ENCODE measurements at regions not wholly inside any gene's neighbourhood (a gene's known extent, or its start where the extent isn't known, plus 50 kb on each side); places are given as distances from the start of the nearest gene placed in this dataset.

GRCh38 chr12:127519779-127520178, 747.2 kb upstream of the TMEM132C start:
- Histone ChIP-seq H3K4me3 (ENCODE audit: low read length) (no peak overlapping the region), H3K27ac (ENCODE audit: low read length) (no peak overlapping the region), H3K4me1 (ENCODE audit: control insufficient read depth, insufficient read depth, low read length) (no peaks in the 10 kb centered on the region), H3K27me3 (ENCODE audit: control insufficient read depth, insufficient read depth, low read length) (no peaks in the 10 kb centered on the region), H3K36me3 (ENCODE audit: control insufficient read depth, insufficient read depth, low read length) (no peaks in the 10 kb centered on the region), H3K9me3 (ENCODE audit: control insufficient read depth, insufficient read depth, low read length) (no peaks in the 10 kb centered on the region)
- Mint-ChIP-seq H3K27me3 (ENCODE audit: low read depth in 2 of 2) (no peaks in the 10 kb centered on the region), H3K36me3 (no peaks in the 10 kb centered on the region), H3K4me3 (no peak overlapping the region), H3K9me3 (peaks cover 4 to 5% of the 10 kb centered on the region in 2 donors), H3K27ac (no peak overlapping the region), H3K4me1 (no peaks in the 10 kb centered on the region)
- no peak for TF ChIP-seq CTCF (IDR thresholded peaks at IDR 0.05)
- 52% methylated on average over 1 of the region's 2 CpGs for WGBS (ENCODE audit: insufficient coverage)
- DNase-seq, result no peak
- no peak for ATAC-seq
- intact Hi-C loops (cut with micrococcal nuclease), result no loop called here

GRCh38 chr12:127526925-127527324, 740.0 kb upstream of the TMEM132C start:
- H3K27me3 Mint-ChIP-seq (ENCODE audit: low read depth in 2 of 2), result no peaks in the 10 kb centered on the region
- H3K36me3 Mint-ChIP-seq, result no peaks in the 10 kb centered on the region
- Histone ChIP-seq H3K36me3 (ENCODE audit: control insufficient read depth, insufficient read depth, low read length) (no peaks in the 10 kb centered on the region), H3K27ac (ENCODE audit: low read length) (no peak overlapping the region), H3K9me3 (ENCODE audit: control insufficient read depth, insufficient read depth, low read length) (no peaks in the 10 kb centered on the region), H3K4me1 (ENCODE audit: control insufficient read depth, insufficient read depth, low read length) (no peaks in the 10 kb centered on the region), H3K4me3 (ENCODE audit: low read length) (no peak overlapping the region), H3K27me3 (ENCODE audit: control insufficient read depth, insufficient read depth, low read length) (no peaks in the 10 kb centered on the region)
- intact Hi-C loops (cut with micrococcal nuclease), result no loop called here
- H3K27ac Mint-ChIP-seq, result no peak overlapping the region
- no peak for DNase-seq
- H3K9me3 Mint-ChIP-seq, result peaks cover 3 to 4% of the 10 kb centered on the region in 2 donors
- no peak for ATAC-seq
- 75% methylated on average over 2 of the region's 3 CpGs for WGBS (ENCODE audit: insufficient coverage)
- no peak overlapping the region for H3K4me3 Mint-ChIP-seq
- TF ChIP-seq CTCF (IDR thresholded peaks at IDR 0.05), result no peak
- no peaks in the 10 kb centered on the region for H3K4me1 Mint-ChIP-seq

- peaks cover 3 to 4% of the 10 kb centered on the region in 2 donors for H3K9me3 Mint-ChIP-seq
- DNase-seq, result no peak
- H3K4me1 ChIP-seq (ENCODE audit: control insufficient read depth, insufficient read depth, low read length), result no peaks in the 10 kb centered on the region
- H3K36me3 Mint-ChIP-seq, result no peaks in the 10 kb centered on the region
- no peaks in the 10 kb centered on the region for H3K9me3 ChIP-seq (ENCODE audit: control insufficient read depth, insufficient read depth, low read length)
- no peak overlapping the region for H3K27ac Mint-ChIP-seq
- H3K27me3 ChIP-seq (ENCODE audit: control insufficient read depth, insufficient read depth, low read length), result no peaks in the 10 kb centered on the region
- H3K27me3 Mint-ChIP-seq (ENCODE audit: low read depth in 2 of 2), result no peaks in the 10 kb centered on the region
- H3K4me3 ChIP-seq (ENCODE audit: low read length), result no peak overlapping the region
- WGBS (ENCODE audit: insufficient coverage), result 76% methylated on average over 8 of the region's 8 CpGs
- no peak overlapping the region for H3K4me3 Mint-ChIP-seq
- no peaks in the 10 kb centered on the region for H3K36me3 ChIP-seq (ENCODE audit: control insufficient read depth, insufficient read depth, low read length)
- intact Hi-C loops (cut with micrococcal nuclease), result no loop called here
- H3K27ac ChIP-seq (ENCODE audit: low read length), result no peak overlapping the region
- no peak for ATAC-seq
- no peaks in the 10 kb centered on the region for H3K4me1 Mint-ChIP-seq
- no peak for TF ChIP-seq CTCF (IDR thresholded peaks at IDR 0.05)
These were observed 738.4 kb upstream of the TMEM132C start for GRCh38 chr12:127528551-127528950.

- H3K27ac ChIP-seq (ENCODE audit: low read length), result no peak overlapping the region
These were observed 735.4 kb upstream of the TMEM132C start for GRCh38 chr12:127531542-127531941.

More at GRCh38 chr12:127531542-127531941, 735.4 kb upstream of the TMEM132C start:
- no peak overlapping the region for H3K27ac Mint-ChIP-seq
- no peak overlapping the region for H3K4me3 ChIP-seq (ENCODE audit: low read length)
- no peak for DNase-seq
- TF ChIP-seq CTCF (IDR thresholded peaks at IDR 0.05), result no peak
- intact Hi-C loops (cut with micrococcal nuclease), result no loop called here
- H3K36me3 ChIP-seq (ENCODE audit: control insufficient read depth, insufficient read depth, low read length), result no peaks in the 10 kb centered on the region
- WGBS (ENCODE audit: insufficient coverage), result 87% methylated on average over 3 of the region's 3 CpGs
- no peaks in the 10 kb centered on the region for H3K9me3 ChIP-seq (ENCODE audit: control insufficient read depth, insufficient read depth, low read length)
- no peaks in the 10 kb centered on the region for H3K4me1 Mint-ChIP-seq
- no peak overlapping the region for H3K4me3 Mint-ChIP-seq
- no peaks in the 10 kb centered on the region for H3K27me3 ChIP-seq (ENCODE audit: control insufficient read depth, insufficient read depth, low read length)
- no peaks in the 10 kb centered on the region for H3K4me1 ChIP-seq (ENCODE audit: control insufficient read depth, insufficient read depth, low read length)
- peaks cover 2 to 3% of the 10 kb centered on the region in 2 donors for H3K9me3 Mint-ChIP-seq
- no peaks in the 10 kb centered on the region for H3K36me3 Mint-ChIP-seq
- H3K27me3 Mint-ChIP-seq (ENCODE audit: low read depth in 2 of 2), result no peaks in the 10 kb centered on the region
- no peak for ATAC-seq

Measured in natural killer cell (primary cell).